Ammon's horn (tissue), 1 donor: ENCODE measurements at regions not wholly inside any gene's neighbourhood (a gene's known extent, or its start where the extent isn't known, plus 50 kb on each side); places are given as distances from the start of the nearest gene placed in this dataset.

Experiments used
- DNase-seq: peaks from one replicate; pipeline ENCODE4 v3.0.0-alpha.2; 2016; ENCODE audit warnings: low spot score

GRCh38 chr4:176383273-176384077, 63.7 kb downstream of the SPCS3 start:
- DNase-seq, result no peak

- no peak for DNase-seq
These were observed 65.8 kb downstream of the SPCS3 start for GRCh38 chr4:176385601-176386000.

GRCh38 chr4:176387571-176387970, 67.8 kb downstream of the SPCS3 start:
- DNase-seq, result no peak

GRCh38 chr4:176393306-176394013, 73.7 kb downstream of the SPCS3 start:
- DNase-seq, result no peak

GRCh38 chr4:176400816-176401461, 81.2 kb downstream of the SPCS3 start:
- DNase-seq, result no peak

- no peak for DNase-seq
These were observed 84.9 kb downstream of the SPCS3 start for GRCh38 chr4:176404621-176405020.

GRCh38 chr4:176406297-176406696, 86.5 kb downstream of the SPCS3 start:
- no peak for DNase-seq

- no peak for DNase-seq
These were observed 87.0 kb downstream of the SPCS3 start for GRCh38 chr4:176406736-176407135.

- no peak for DNase-seq
These were observed 89.9 kb downstream of the SPCS3 start for GRCh38 chr4:176409627-176410026.

GRCh38 chr4:176413171-176413570, 93.4 kb downstream of the SPCS3 start:
- no peak for DNase-seq

GRCh38 chr4:176422001-176422400, 102.2 kb downstream of the SPCS3 start:
- DNase-seq, result no peak

GRCh38 chr4:176422511-176422910, 102.7 kb downstream of the SPCS3 start:
- DNase-seq, result no peak

- DNase-seq, result no peak
These were observed 105.3 kb downstream of the SPCS3 start for GRCh38 chr4:176425035-176425434.

GRCh38 chr4:176432811-176433540, 113.2 kb downstream of the SPCS3 start:
- no peak for DNase-seq

GRCh38 chr4:176433983-176434382, 114.2 kb downstream of the SPCS3 start:
- no peak for DNase-seq

GRCh38 chr4:176435901-176436292, 116.1 kb downstream of the SPCS3 start:
- no peak for DNase-seq

GRCh38 chr4:176436293-176436973, 116.7 kb downstream of the SPCS3 start:
- no peak for DNase-seq

- no peak for DNase-seq
These were observed 118.0 kb downstream of the SPCS3 start for GRCh38 chr4:176437756-176438155.

- DNase-seq, result no peak
These were observed 118.6 kb downstream of the SPCS3 start for GRCh38 chr4:176438401-176438800.

GRCh38 chr4:176439611-176440010, 119.8 kb downstream of the SPCS3 start:
- no peak for DNase-seq

GRCh38 chr4:176440698-176441097, 120.9 kb downstream of the SPCS3 start:
- DNase-seq, result no peak

- DNase-seq, result no peak
These were observed 121.8 kb downstream of the SPCS3 start for GRCh38 chr4:176441594-176441993.
